Cardiac muscle cell (in vitro differentiated cells and primary cell): ENCODE measurements at regions not wholly inside any gene's neighbourhood (a gene's known extent, or its start where the extent isn't known, plus 50 kb on each side); places are given as distances from the start of the nearest gene placed in this dataset.

Source experiments
- DNase-seq, 2 donors: peaks; one replicate each; pipeline versions ENCODE4 v3.0.0 to v3.0.0-alpha.2; 2010 to 2017; ENCODE audit warnings: low read depth in 1 of 2, low spot score in 1 of 2
- H3K27ac ChIP-seq: fragments of 200-600 bp; sonication (generic); 2 replicates; pipeline ENCODE4 v1.5.1; 2016
- H3K27me3 ChIP-seq: fragments of 200-600 bp; sonication (generic); 2 replicates; pipeline ENCODE4 v1.6.0; 2016; ENCODE audit warnings: control low read depth
- H3K36me3 ChIP-seq: fragments of 200-600 bp; sonication (generic); 2 replicates; pipeline ENCODE4 v1.5.1; 2016; ENCODE audit warnings: control low read depth
- H3K4me1 ChIP-seq: fragments of 200-600 bp; sonication (generic); 2 replicates; pipeline ENCODE4 v1.8.1; 2017; ENCODE audit warnings: low read depth, mild to moderate bottlenecking, mixed run types
- H3K4me3 ChIP-seq: fragments of 200-600 bp; sonication (generic); 2 replicates; pipeline ENCODE4 v1.5.1; 2016; ENCODE audit warnings: mild to moderate bottlenecking
- H3K9me3 ChIP-seq: fragments of 200-600 bp; sonication (generic); 2 replicates; pipeline ENCODE4 v1.5.1; 2017; ENCODE audit warnings: low read depth, mild to moderate bottlenecking, control low read depth
- CTCF ChIP-seq: IDR thresholded peaks from 2 replicates; pipeline ENCODE4 v1.5.1; 2012; ENCODE audit warnings: low read depth, mild to moderate bottlenecking, low read length

- Histone ChIP-seq H3K27me3 (no peaks in the 10 kb centered on the region), H3K4me3 (no peak overlapping the region), H3K27ac (no peak overlapping the region), H3K36me3 (no peaks in the 10 kb centered on the region), H3K9me3 (no peaks in the 10 kb centered on the region), H3K4me1 (peaks cover under 1% of the 10 kb centered on the region)
- no peak for TF ChIP-seq CTCF
- no peak for DNase-seq
Measured at GRCh38 chr18:44502790-44503189, 177.9 kb upstream of the SETBP1 start.

- DNase-seq = no peak
- H3K4me3 ChIP-seq = no peak overlapping the region
- peaks cover 7% of the 10 kb centered on the region for H3K4me1 ChIP-seq
- H3K27me3 ChIP-seq = no peaks in the 10 kb centered on the region
- no peaks in the 10 kb centered on the region for H3K9me3 ChIP-seq
- H3K36me3 ChIP-seq = no peaks in the 10 kb centered on the region
- no peak overlapping the region for H3K27ac ChIP-seq
- no peak for TF ChIP-seq CTCF
Measured at GRCh38 chr18:44503854-44504253, 176.8 kb upstream of the SETBP1 start.

DNA sequence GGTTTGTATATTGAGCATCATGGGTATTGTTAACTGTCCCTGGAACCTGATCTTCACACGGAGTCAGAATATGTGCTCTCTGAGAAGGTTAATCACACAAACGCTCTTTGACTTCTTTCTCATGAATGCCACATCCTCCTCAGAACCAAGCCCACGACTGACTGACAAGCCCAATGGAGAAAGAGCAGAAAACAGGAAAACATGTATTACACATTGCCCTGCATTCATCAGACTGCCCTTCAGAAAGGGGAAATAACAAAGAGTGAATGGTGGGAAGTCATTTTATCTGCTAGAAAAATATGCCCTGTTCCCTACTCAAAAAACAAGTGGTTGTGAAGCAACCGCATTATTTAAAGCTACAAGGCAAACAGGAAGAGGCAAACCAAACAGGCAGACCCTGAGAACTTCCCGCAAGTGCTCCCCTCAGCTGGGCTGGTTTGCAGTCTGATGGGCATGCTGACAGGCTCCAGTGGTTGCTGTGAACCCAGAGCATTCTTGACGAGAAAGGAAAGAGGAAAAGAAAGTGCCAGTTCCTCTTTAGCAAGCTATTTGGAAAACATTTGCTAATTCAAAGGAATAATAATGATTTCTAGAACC lies 172.9 kb upstream of the SETBP1 start:
- H3K4me1 ChIP-seq = peaks cover 7% of the 10 kb centered on the region
- no peaks in the 10 kb centered on the region for H3K9me3 ChIP-seq
- peak; percentile 31 to 37 for DNase-seq
- H3K4me3 ChIP-seq = no peak overlapping the region
- no peaks in the 10 kb centered on the region for H3K27me3 ChIP-seq
- TF ChIP-seq CTCF = no peak
- no peak overlapping the region for H3K27ac ChIP-seq
- no peaks in the 10 kb centered on the region for H3K36me3 ChIP-seq

- no peaks in the 10 kb centered on the region for H3K27me3 ChIP-seq
- no peaks in the 10 kb centered on the region for H3K36me3 ChIP-seq
- peaks cover 7% of the 10 kb centered on the region for H3K4me1 ChIP-seq
- no peak for DNase-seq
- H3K4me3 ChIP-seq = no peak overlapping the region
- TF ChIP-seq CTCF = no peak
- H3K27ac ChIP-seq = no peak overlapping the region
- no peaks in the 10 kb centered on the region for H3K9me3 ChIP-seq
Measured at GRCh38 chr18:44508474-44508873, 172.2 kb upstream of the SETBP1 start.

DNA sequence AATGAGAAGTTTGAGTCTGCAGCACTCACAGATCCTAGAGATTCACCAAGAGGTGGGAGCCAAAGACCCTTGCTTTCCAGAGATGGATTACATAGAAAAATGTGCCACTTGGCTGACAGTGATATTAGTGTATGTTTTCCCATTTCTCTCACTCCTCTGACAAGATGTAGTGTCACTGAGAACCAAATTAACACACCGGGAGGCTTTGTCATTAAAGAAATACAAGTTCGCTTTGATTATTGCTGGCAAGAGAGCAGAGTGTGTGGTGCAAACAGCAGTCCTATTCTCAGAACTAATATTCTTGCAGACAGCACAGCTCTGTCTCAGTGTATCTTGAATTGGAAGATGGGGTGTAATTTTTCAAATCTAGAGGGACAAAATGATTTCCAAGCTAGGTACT lies 171.6 kb upstream of the SETBP1 start:
- Histone ChIP-seq H3K4me1 (peaks cover 7% of the 10 kb centered on the region), H3K36me3 (no peaks in the 10 kb centered on the region), H3K27me3 (no peaks in the 10 kb centered on the region), H3K4me3 (no peak overlapping the region), H3K9me3 (no peaks in the 10 kb centered on the region), H3K27ac (no peak overlapping the region)
- DNase-seq = no peak
- no peak for TF ChIP-seq CTCF

DNA sequence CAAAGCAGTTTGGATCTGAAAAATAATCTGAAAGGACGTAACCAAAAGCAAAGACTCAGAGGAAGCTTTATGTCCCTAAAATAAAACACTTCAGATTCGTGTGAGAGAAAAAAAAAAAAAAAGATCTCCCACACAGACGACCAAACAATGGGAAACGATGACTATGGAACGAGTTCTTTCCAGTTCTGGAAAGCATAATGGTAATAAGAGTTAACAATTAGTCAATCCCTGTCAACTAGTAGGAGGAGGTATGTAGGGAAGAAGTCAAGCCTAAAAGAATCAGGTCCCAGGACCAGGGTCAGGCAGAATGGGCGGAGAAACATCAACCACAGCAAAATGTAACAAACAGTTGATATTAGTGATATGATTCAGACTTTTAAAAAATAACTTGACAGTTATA lies 170.3 kb upstream of the SETBP1 start:
- Histone ChIP-seq H3K4me1 (peaks cover 7% of the 10 kb centered on the region), H3K27ac (no peak overlapping the region), H3K4me3 (no peak overlapping the region), H3K27me3 (no peaks in the 10 kb centered on the region), H3K36me3 (no peaks in the 10 kb centered on the region), H3K9me3 (no peaks in the 10 kb centered on the region)
- DNase-seq = no peak
- no peak for TF ChIP-seq CTCF
